Superior temporal gyrus (tissue), 1 donor: ENCODE measurements at regions not wholly inside any gene's neighbourhood (a gene's known extent, or its start where the extent isn't known, plus 50 kb on each side); places are given as distances from the start of the nearest gene placed in this dataset.
"Not testable (repeated sequence)": the region's sequence is repeated elsewhere in the genome, so short reads cannot be mapped to it uniquely, and the experiment has no call there.

Experiments
- DNase-seq: peaks from one replicate; pipeline ENCODE4 v3.0.0-alpha.2; 2016; ENCODE audit errors: extremely low spot score

GRCh38 chr2:82330155-82330554, 2025.6 kb upstream of the LRRTM1 start:
- no peak for DNase-seq

- DNase-seq: not testable (repeated sequence)
Observed at GRCh38 chr2:82326180-82326767, 2021.7 kb upstream of the LRRTM1 start.

GRCh38 chr2:82320296-82320695, 2015.7 kb upstream of the LRRTM1 start:
- no peak for DNase-seq

GRCh38 chr2:82317012-82317411, 2012.5 kb upstream of the LRRTM1 start:
- no peak for DNase-seq

- no peak for DNase-seq
Observed at GRCh38 chr2:82316586-82316985, 2012.0 kb upstream of the LRRTM1 start.

- DNase-seq: peak; percentile 70
Observed at GRCh38 chr2:82314836-82315472, 2010.4 kb upstream of the LRRTM1 start.

- DNase-seq: no peak
Observed at GRCh38 chr2:82307511-82307910, 2003.0 kb upstream of the LRRTM1 start.

GRCh38 chr2:82301506-82301905, 1997.0 kb upstream of the LRRTM1 start:
- no peak for DNase-seq

GRCh38 chr2:82289446-82289845, 1984.9 kb upstream of the LRRTM1 start:
- no peak for DNase-seq

- no peak for DNase-seq
Observed at GRCh38 chr2:82283075-82283474, 1978.5 kb upstream of the LRRTM1 start.

GRCh38 chr2:82282111-82282882, 1977.7 kb upstream of the LRRTM1 start:
- no peak for DNase-seq

- no peak for DNase-seq
Observed at GRCh38 chr2:82279367-82279766, 1974.8 kb upstream of the LRRTM1 start.

GRCh38 chr2:82278416-82278815, 1973.9 kb upstream of the LRRTM1 start:
- no peak for DNase-seq

- no peak for DNase-seq
Observed at GRCh38 chr2:82275599-82275998, 1971.0 kb upstream of the LRRTM1 start.

GRCh38 chr2:82268446-82268845, 1963.9 kb upstream of the LRRTM1 start:
- DNase-seq: no peak

- DNase-seq: no peak
Observed at GRCh38 chr2:82260521-82260920, 1956.0 kb upstream of the LRRTM1 start.

GRCh38 chr2:82259551-82259950, 1955.0 kb upstream of the LRRTM1 start:
- DNase-seq: no peak

- no peak for DNase-seq
Observed at GRCh38 chr2:82257796-82258555, 1953.4 kb upstream of the LRRTM1 start.

GRCh38 chr2:82256983-82257632, 1952.6 kb upstream of the LRRTM1 start:
- no peak for DNase-seq

- DNase-seq: no peak
Observed at GRCh38 chr2:82256288-82256687, 1951.7 kb upstream of the LRRTM1 start.

- no peak for DNase-seq
Observed at GRCh38 chr2:82254728-82255127, 1950.2 kb upstream of the LRRTM1 start.
